Osteocyte (in vitro differentiated cells): ENCODE measurements at regions not wholly inside any gene's neighbourhood (a gene's known extent, or its start where the extent isn't known, plus 50 kb on each side); places are given as distances from the start of the nearest gene placed in this dataset.

Experiments
- DNase-seq: peaks from one replicate; pipeline ENCODE4 v3.0.0; 2021; ENCODE audit warnings: mixed read lengths; ENCODE audit not compliant: unreplicated experiment; ENCODE audit errors: extremely low spot score
- H3K27ac Mint-ChIP-seq: one replicate; pipeline ENCODE4 v1.8.0; 2021; ENCODE audit warnings: mild to moderate bottlenecking, mixed read lengths; ENCODE audit not compliant: unreplicated experiment
- H3K27me3 Mint-ChIP-seq: one replicate; pipeline ENCODE4 v1.8.0; 2021; ENCODE audit warnings: mixed read lengths; ENCODE audit not compliant: unreplicated experiment
- H3K36me3 Mint-ChIP-seq: one replicate; pipeline ENCODE4 v1.8.0; 2021; ENCODE audit warnings: mixed read lengths; ENCODE audit not compliant: unreplicated experiment
- H3K4me1 Mint-ChIP-seq: one replicate; pipeline ENCODE4 v1.8.0; 2021; ENCODE audit warnings: mixed read lengths; ENCODE audit not compliant: unreplicated experiment
- H3K4me3 Mint-ChIP-seq: one replicate; pipeline ENCODE4 v1.8.0; 2021; ENCODE audit warnings: mild to moderate bottlenecking, moderate library complexity, mixed read lengths; ENCODE audit not compliant: unreplicated experiment
- H3K9me3 Mint-ChIP-seq: one replicate; pipeline ENCODE4 v1.8.0; 2021; ENCODE audit warnings: mixed read lengths; ENCODE audit not compliant: unreplicated experiment
- TF ChIP-seq, protein P1 (sequence below): fragments of 200-600 bp; sonication (generic); IDR thresholded peaks from 2 replicates; pipeline ENCODE4 v1.5.0; 2021; ENCODE audit warnings: antibody characterized with exemption, mild to moderate bottlenecking, moderate library complexity

DNA sequence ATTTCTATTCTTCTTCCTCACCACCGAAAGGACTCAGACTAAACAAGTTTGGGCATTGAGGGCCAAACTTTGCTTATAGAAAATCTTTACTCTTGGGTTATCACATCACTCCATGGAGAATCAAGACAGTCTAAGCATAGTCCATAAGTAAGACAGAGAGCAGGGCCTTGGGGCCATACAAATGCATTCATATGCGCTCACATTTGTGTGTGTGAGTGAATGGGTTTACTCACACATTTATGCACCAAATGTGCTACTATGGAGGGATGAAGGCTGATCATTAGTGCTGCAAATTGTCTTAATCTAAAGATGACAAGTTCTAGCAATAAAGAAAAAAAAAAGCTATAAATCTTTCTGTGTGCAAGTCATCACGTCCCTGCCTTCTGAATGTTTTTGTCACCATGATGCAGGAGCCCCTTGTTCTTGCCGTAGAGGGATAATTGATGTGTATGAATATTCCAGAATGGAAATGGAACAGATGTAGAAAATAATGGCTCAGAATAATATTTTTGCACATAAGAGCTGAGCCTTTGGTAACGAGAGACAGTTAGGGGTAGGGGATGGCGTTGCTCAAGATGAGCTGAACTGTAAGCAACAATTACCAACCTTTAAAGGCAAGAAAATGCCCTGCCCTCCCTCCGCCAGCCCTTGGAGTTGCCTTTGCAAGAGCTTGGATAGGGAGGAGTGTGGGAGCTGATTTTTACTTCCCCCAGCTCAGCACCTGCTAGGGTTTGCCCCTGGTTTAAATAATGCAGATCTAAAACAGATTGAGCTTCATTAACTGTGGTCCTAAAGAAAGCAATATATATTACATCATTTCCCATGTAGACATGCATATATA is 52.3 kb upstream of the IKBKE start:
- Mint-ChIP-seq H3K9me3 (no peaks in the 10 kb centered on the region), H3K36me3 (peaks cover 42% of the 10 kb centered on the region), H3K27me3 (no peaks in the 10 kb centered on the region), H3K27ac (no peak overlapping the region), H3K4me3 (no peak overlapping the region), H3K4me1 (peaks cover 7% of the 10 kb centered on the region)
- TF ChIP-seq, protein P1, sequence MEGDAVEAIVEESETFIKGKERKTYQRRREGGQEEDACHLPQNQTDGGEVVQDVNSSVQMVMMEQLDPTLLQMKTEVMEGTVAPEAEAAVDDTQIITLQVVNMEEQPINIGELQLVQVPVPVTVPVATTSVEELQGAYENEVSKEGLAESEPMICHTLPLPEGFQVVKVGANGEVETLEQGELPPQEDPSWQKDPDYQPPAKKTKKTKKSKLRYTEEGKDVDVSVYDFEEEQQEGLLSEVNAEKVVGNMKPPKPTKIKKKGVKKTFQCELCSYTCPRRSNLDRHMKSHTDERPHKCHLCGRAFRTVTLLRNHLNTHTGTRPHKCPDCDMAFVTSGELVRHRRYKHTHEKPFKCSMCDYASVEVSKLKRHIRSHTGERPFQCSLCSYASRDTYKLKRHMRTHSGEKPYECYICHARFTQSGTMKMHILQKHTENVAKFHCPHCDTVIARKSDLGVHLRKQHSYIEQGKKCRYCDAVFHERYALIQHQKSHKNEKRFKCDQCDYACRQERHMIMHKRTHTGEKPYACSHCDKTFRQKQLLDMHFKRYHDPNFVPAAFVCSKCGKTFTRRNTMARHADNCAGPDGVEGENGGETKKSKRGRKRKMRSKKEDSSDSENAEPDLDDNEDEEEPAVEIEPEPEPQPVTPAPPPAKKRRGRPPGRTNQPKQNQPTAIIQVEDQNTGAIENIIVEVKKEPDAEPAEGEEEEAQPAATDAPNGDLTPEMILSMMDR: no peak
- DNase-seq: no peak

GRCh38 chr1:206419250-206419649 is 51.0 kb upstream of the IKBKE start:
- no peak for DNase-seq
- H3K36me3 Mint-ChIP-seq: peaks cover 43% of the 10 kb centered on the region
- TF ChIP-seq, protein P1: no peak
- H3K27ac Mint-ChIP-seq: no peak overlapping the region
- no peak overlapping the region for H3K4me3 Mint-ChIP-seq
- H3K9me3 Mint-ChIP-seq: no peaks in the 10 kb centered on the region
- no peaks in the 10 kb centered on the region for H3K27me3 Mint-ChIP-seq
- peaks cover 7% of the 10 kb centered on the region for H3K4me1 Mint-ChIP-seq

- Mint-ChIP-seq H3K27ac (no peak overlapping the region), H3K9me3 (no peaks in the 10 kb centered on the region), H3K4me3 (no peak overlapping the region), H3K36me3 (peaks cover 42% of the 10 kb centered on the region), H3K4me1 (peaks cover 7% of the 10 kb centered on the region), H3K27me3 (no peaks in the 10 kb centered on the region)
- TF ChIP-seq, protein P1: no peak
- no peak for DNase-seq
Measured at GRCh38 chr1:206419783-206420182, 50.5 kb upstream of the IKBKE start.

GRCh38 chr1:206420471-206420870 is 49.8 kb upstream of the IKBKE start:
- no peak for DNase-seq

More at GRCh38 chr1:206420471-206420870, 49.8 kb upstream of the IKBKE start:
- H3K27ac Mint-ChIP-seq: no peak overlapping the region
- no peaks in the 10 kb centered on the region for H3K27me3 Mint-ChIP-seq
- peaks cover 41% of the 10 kb centered on the region for H3K36me3 Mint-ChIP-seq
- no peaks in the 10 kb centered on the region for H3K9me3 Mint-ChIP-seq
- peaks cover 7% of the 10 kb centered on the region for H3K4me1 Mint-ChIP-seq
- no peak overlapping the region for H3K4me3 Mint-ChIP-seq
- TF ChIP-seq, protein P1: no peak
